ENCODE measurements at regions not wholly inside any gene's neighbourhood (a gene's known extent, or its start where the extent isn't known, plus 50 kb on each side); places are given as distances from the start of the nearest gene placed in this dataset.

GRCh38 chr5:74423383-74423782 is 217.1 kb downstream of the ENC1 start:
- intact Hi-C loops (cut with micrococcal nuclease): no loop called here
- no peak overlapping the region for H3K27ac ChIP-seq (ENCODE audit: low read depth, low read length)
- no peak overlapping the region for H3K4me3 ChIP-seq (ENCODE audit: low read length)
- ATAC-seq (no peak), DNase-seq (no peak)
- H3K27ac Mint-ChIP-seq: no peak overlapping the region
- CTCF ChIA-PET: no interaction called here
- no peaks in the 10 kb centered on the region for H3K9me3 ChIP-seq (ENCODE audit: control insufficient read depth in 2 of 3, low read length in 3 of 3)
- POLR2A ChIA-PET: no interaction called here
- H3K4me3 Mint-ChIP-seq: no peak overlapping the region
- H3K36me3 ChIP-seq (ENCODE audit: control insufficient read depth in 2 of 3, insufficient read depth in 3 of 3, low read length in 3 of 3): no peaks in the 10 kb centered on the region
- no peaks in the 10 kb centered on the region for H3K4me1 Mint-ChIP-seq
- H3K36me3 Mint-ChIP-seq: no peaks in the 10 kb centered on the region
- H3K4me1 ChIP-seq (ENCODE audit: control insufficient read depth in 2 of 2, insufficient read depth in 2 of 2, low read length in 2 of 2): no peaks in the 10 kb centered on the region
- H3K27me3 Mint-ChIP-seq: peaks cover 9 to 16% (median 13%) of the 10 kb centered on the region in 5 donors
- no peaks in the 10 kb centered on the region for H3K27me3 ChIP-seq (ENCODE audit: control insufficient read depth in 2 of 2, insufficient read depth in 2 of 2, low read length in 2 of 2)
- no peaks in the 10 kb centered on the region for H3K9me3 Mint-ChIP-seq

DNA sequence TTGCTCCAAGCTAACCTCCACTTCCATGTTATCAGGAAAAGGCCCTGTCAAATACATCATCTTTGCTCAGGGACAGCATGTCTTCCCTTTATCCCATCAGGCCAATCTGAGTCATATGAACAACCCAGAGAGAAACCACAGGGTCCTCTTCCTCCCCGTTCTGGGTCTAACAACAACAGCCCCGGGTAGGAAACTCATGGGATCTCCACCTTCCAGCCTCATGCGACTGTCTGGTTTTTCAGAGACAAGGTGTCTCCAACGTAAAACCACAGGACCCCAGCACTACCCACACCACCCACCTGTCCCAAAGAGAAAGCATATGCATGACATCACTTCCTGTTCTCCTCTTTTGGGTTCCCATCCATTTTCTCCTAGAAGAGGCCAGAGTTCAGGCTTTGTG is 217.9 kb downstream of the ENC1 start:
- Mint-ChIP-seq H3K4me3 (no peak overlapping the region), H3K27me3 (peaks cover 6 to 22% (median 17%) of the 10 kb centered on the region in 5 donors), H3K4me1 (no peaks in the 10 kb centered on the region), H3K36me3 (no peaks in the 10 kb centered on the region), H3K9me3 (no peaks in the 10 kb centered on the region), H3K27ac (no peak overlapping the region)
- ChIA-PET POLR2A (no interaction called here), CTCF (no interaction called here)
- ATAC-seq (no peak), DNase-seq (no peak)
- Histone ChIP-seq H3K36me3 (ENCODE audit: control insufficient read depth in 2 of 3, insufficient read depth in 3 of 3, low read length in 3 of 3) (no peaks in the 10 kb centered on the region), H3K27ac (ENCODE audit: low read depth, low read length) (no peak overlapping the region), H3K9me3 (ENCODE audit: control insufficient read depth in 2 of 3, low read length in 3 of 3) (no peaks in the 10 kb centered on the region), H3K27me3 (ENCODE audit: control insufficient read depth in 2 of 2, insufficient read depth in 2 of 2, low read length in 2 of 2) (no peaks in the 10 kb centered on the region), H3K4me3 (ENCODE audit: low read length) (no peak overlapping the region), H3K4me1 (ENCODE audit: control insufficient read depth in 2 of 2, insufficient read depth in 2 of 2, low read length in 2 of 2) (no peaks in the 10 kb centered on the region)
- intact Hi-C loops (cut with micrococcal nuclease): no loop called here

GRCh38 chr5:74422030-74422429 is 218.5 kb downstream of the ENC1 start:
- Mint-ChIP-seq H3K9me3 (no peaks in the 10 kb centered on the region), H3K27me3 (peaks cover 6 to 22% (median 18%) of the 10 kb centered on the region in 5 donors), H3K4me1 (no peaks in the 10 kb centered on the region), H3K4me3 (no peak overlapping the region), H3K36me3 (no peaks in the 10 kb centered on the region), H3K27ac (no peak overlapping the region)
- no peak for DNase-seq
- Histone ChIP-seq H3K9me3 (ENCODE audit: control insufficient read depth in 2 of 3, low read length in 3 of 3) (no peaks in the 10 kb centered on the region), H3K27ac (ENCODE audit: low read depth, low read length) (no peak overlapping the region), H3K4me1 (ENCODE audit: control insufficient read depth in 2 of 2, insufficient read depth in 2 of 2, low read length in 2 of 2) (no peaks in the 10 kb centered on the region), H3K27me3 (ENCODE audit: control insufficient read depth in 2 of 2, insufficient read depth in 2 of 2, low read length in 2 of 2) (no peaks in the 10 kb centered on the region), H3K4me3 (ENCODE audit: low read length) (no peak overlapping the region), H3K36me3 (ENCODE audit: control insufficient read depth in 2 of 3, insufficient read depth in 3 of 3, low read length in 3 of 3) (no peaks in the 10 kb centered on the region)
- intact Hi-C loops (cut with micrococcal nuclease): no loop called here
- CTCF ChIA-PET: no interaction called here
- POLR2A ChIA-PET: no interaction called here
- ATAC-seq: no peak

- intact Hi-C loops (cut with micrococcal nuclease): no loop called here
- ChIA-PET POLR2A (no interaction called here), CTCF (no interaction called here)
- H3K27me3 ChIP-seq (ENCODE audit: control insufficient read depth in 2 of 2, insufficient read depth in 2 of 2, low read length in 2 of 2): no peaks in the 10 kb centered on the region
- H3K4me3 ChIP-seq (ENCODE audit: low read length): no peak overlapping the region
- ATAC-seq (no peak), DNase-seq (no peak)
- H3K4me1 ChIP-seq (ENCODE audit: control insufficient read depth in 2 of 2, insufficient read depth in 2 of 2, low read length in 2 of 2): no peaks in the 10 kb centered on the region
- no peaks in the 10 kb centered on the region for H3K9me3 ChIP-seq (ENCODE audit: control insufficient read depth in 2 of 3, low read length in 3 of 3)
- Mint-ChIP-seq H3K27ac (no peak overlapping the region), H3K4me3 (no peak overlapping the region), H3K9me3 (no peaks in the 10 kb centered on the region), H3K4me1 (peaks cover 0 to 3% (median 0%) of the 10 kb centered on the region in 7 donors), H3K27me3 (peaks cover 6 to 25% (median 21%) of the 10 kb centered on the region in 5 donors), H3K36me3 (no peaks in the 10 kb centered on the region)
- H3K27ac ChIP-seq (ENCODE audit: low read depth, low read length): no peak overlapping the region
- H3K36me3 ChIP-seq (ENCODE audit: control insufficient read depth in 2 of 3, insufficient read depth in 3 of 3, low read length in 3 of 3): no peaks in the 10 kb centered on the region
These were observed 219.2 kb downstream of the ENC1 start for GRCh38 chr5:74421377-74421776.

GRCh38 chr5:74420947-74421346 is 219.6 kb downstream of the ENC1 start:
- peaks cover 0 to 8% (median 0%) of the 10 kb centered on the region in 7 donors for H3K4me1 Mint-ChIP-seq
- H3K36me3 ChIP-seq (ENCODE audit: control insufficient read depth in 2 of 3, insufficient read depth in 3 of 3, low read length in 3 of 3): no peaks in the 10 kb centered on the region
- POLR2A ChIA-PET: no interaction called here
- no peak overlapping the region for H3K27ac ChIP-seq (ENCODE audit: low read depth, low read length)
- no peaks in the 10 kb centered on the region for H3K36me3 Mint-ChIP-seq
- no peak overlapping the region for H3K4me3 Mint-ChIP-seq
- H3K4me1 ChIP-seq (ENCODE audit: control insufficient read depth in 2 of 2, insufficient read depth in 2 of 2, low read length in 2 of 2): no peaks in the 10 kb centered on the region
- H3K9me3 ChIP-seq (ENCODE audit: control insufficient read depth in 2 of 3, low read length in 3 of 3): no peaks in the 10 kb centered on the region
- no peaks in the 10 kb centered on the region for H3K9me3 Mint-ChIP-seq
- DNase-seq (no peak), ATAC-seq (no peak)
- H3K27ac Mint-ChIP-seq: no peak overlapping the region
- H3K27me3 ChIP-seq (ENCODE audit: control insufficient read depth in 2 of 2, insufficient read depth in 2 of 2, low read length in 2 of 2): no peaks in the 10 kb centered on the region
- intact Hi-C loops (cut with micrococcal nuclease): no loop called here
- H3K27me3 Mint-ChIP-seq: peaks cover 7 to 29% (median 21%) of the 10 kb centered on the region in 5 donors
- CTCF ChIA-PET: no interaction called here
- no peak overlapping the region for H3K4me3 ChIP-seq (ENCODE audit: low read length)

GRCh38 chr5:74420220-74420619 is 220.3 kb downstream of the ENC1 start:
- DNase-seq (no peak), ATAC-seq (no peak)
- Mint-ChIP-seq H3K4me3 (no peak overlapping the region), H3K9me3 (no peaks in the 10 kb centered on the region), H3K4me1 (peaks cover 0 to 12% (median 0%) of the 10 kb centered on the region in 7 donors), H3K27me3 (peaks cover 12 to 34% (median 21%) of the 10 kb centered on the region in 5 donors), H3K27ac (no peak overlapping the region), H3K36me3 (no peaks in the 10 kb centered on the region)
- CTCF ChIA-PET: no interaction called here
- POLR2A ChIA-PET: no interaction called here
- H3K36me3 ChIP-seq (ENCODE audit: control insufficient read depth in 2 of 3, insufficient read depth in 3 of 3, low read length in 3 of 3): no peaks in the 10 kb centered on the region
- intact Hi-C loops (cut with micrococcal nuclease): no loop called here
- H3K27ac ChIP-seq (ENCODE audit: low read depth, low read length): no peak overlapping the region
- no peaks in the 10 kb centered on the region for H3K9me3 ChIP-seq (ENCODE audit: control insufficient read depth in 2 of 3, low read length in 3 of 3)
- H3K4me1 ChIP-seq (ENCODE audit: control insufficient read depth in 2 of 2, insufficient read depth in 2 of 2, low read length in 2 of 2): no peaks in the 10 kb centered on the region
- no peaks in the 10 kb centered on the region for H3K27me3 ChIP-seq (ENCODE audit: control insufficient read depth in 2 of 2, insufficient read depth in 2 of 2, low read length in 2 of 2)
- H3K4me3 ChIP-seq (ENCODE audit: low read length): no peak overlapping the region

DNA sequence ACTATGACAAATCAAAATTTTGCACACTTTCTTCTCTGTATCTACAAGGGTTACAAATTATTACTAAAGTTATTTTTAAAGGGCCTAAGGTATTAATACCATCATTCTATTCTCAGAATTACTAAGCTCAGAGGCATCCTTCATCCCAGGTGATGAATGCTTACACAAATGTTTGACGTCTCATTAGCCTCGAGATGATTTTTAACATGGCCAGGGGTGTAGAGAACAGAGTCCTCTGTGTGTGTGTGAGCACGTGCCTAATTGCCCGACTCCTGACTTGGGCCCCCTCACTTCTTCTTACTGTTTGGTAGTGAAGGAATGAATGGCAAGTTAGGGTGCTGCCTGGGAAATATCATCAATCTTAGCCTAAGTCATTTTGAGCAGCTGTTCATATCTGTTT is 221.1 kb downstream of the ENC1 start:
- no peak for ATAC-seq
- no peaks in the 10 kb centered on the region for H3K36me3 ChIP-seq (ENCODE audit: control insufficient read depth in 2 of 3, insufficient read depth in 3 of 3, low read length in 3 of 3)
- no peaks in the 10 kb centered on the region for H3K27me3 ChIP-seq (ENCODE audit: control insufficient read depth in 2 of 2, insufficient read depth in 2 of 2, low read length in 2 of 2)
- H3K27me3 Mint-ChIP-seq: peaks cover 12 to 34% (median 22%) of the 10 kb centered on the region in 5 donors
- no peak overlapping the region for H3K4me3 Mint-ChIP-seq
- H3K27ac ChIP-seq (ENCODE audit: low read depth, low read length): no peak overlapping the region
- POLR2A ChIA-PET: no interaction called here
- H3K9me3 ChIP-seq (ENCODE audit: control insufficient read depth in 2 of 3, low read length in 3 of 3): no peaks in the 10 kb centered on the region
- intact Hi-C loops (cut with micrococcal nuclease): no loop called here
- H3K36me3 Mint-ChIP-seq: no peaks in the 10 kb centered on the region
- CTCF ChIA-PET: no interaction called here
- no peak overlapping the region for H3K27ac Mint-ChIP-seq
- H3K4me3 ChIP-seq (ENCODE audit: low read length): no peak overlapping the region
- no peaks in the 10 kb centered on the region for H3K4me1 ChIP-seq (ENCODE audit: control insufficient read depth in 2 of 2, insufficient read depth in 2 of 2, low read length in 2 of 2)
- H3K4me1 Mint-ChIP-seq: peaks cover 0 to 12% (median 0%) of the 10 kb centered on the region in 7 donors
- no peaks in the 10 kb centered on the region for H3K9me3 Mint-ChIP-seq
- DNase-seq: no peak
